ENCODE measurements at regions not wholly inside any gene's neighbourhood (a gene's known extent, or its start where the extent isn't known, plus 50 kb on each side); places are given as distances from the start of the nearest gene placed in this dataset.
A peak's percentile ranks its signal among the peaks of the same experiment; 100 is the strongest.

DNA sequence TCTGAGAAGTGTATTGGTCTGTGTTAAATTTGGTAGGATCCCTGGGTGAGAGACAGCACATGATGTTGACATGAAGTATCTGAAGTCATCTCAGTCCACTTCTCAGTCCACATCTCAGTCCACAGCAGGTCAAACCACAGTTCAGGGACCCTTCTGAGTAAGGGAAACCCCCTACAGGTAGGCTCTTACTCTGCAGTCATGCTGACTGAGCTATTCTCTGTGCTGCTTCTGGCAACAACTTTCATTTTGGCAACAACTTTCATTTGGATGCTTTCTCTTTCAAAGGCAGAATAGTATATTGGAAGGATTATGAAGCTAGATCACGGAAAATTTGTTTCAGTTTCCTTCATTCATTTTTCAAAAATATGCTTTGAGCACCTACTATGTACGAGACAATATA, 178.2 kb upstream of the GOLIM4 start:
- H3K9me3 ChIP-seq (ENCODE audit: control insufficient read depth, insufficient read depth, low read length), result no peaks in the 10 kb centered on the region
- peaks cover 1% of the 10 kb centered on the region; the same call in 1 of the 2 replicates for H3K4me1 ChIP-seq (ENCODE audit: control insufficient read depth, insufficient read depth, low read length)
- H3K4me3 ChIP-seq (ENCODE audit: low read length), result no peak overlapping the region
- DNase-seq (ENCODE audit: low read depth, low spot score), result no peak
- no peaks in the 10 kb centered on the region for H3K27me3 ChIP-seq (ENCODE audit: control insufficient read depth, insufficient read depth, low read length)
- H3K27ac ChIP-seq (ENCODE audit: low read length), result no peak overlapping the region
- H3K36me3 ChIP-seq (ENCODE audit: control insufficient read depth, insufficient read depth, low read length), result no peaks in the 10 kb centered on the region
- WGBS (ENCODE audit: insufficient coverage, insufficient read length), result no CpG with 5 or more reads among the region's 2 CpGs

DNA sequence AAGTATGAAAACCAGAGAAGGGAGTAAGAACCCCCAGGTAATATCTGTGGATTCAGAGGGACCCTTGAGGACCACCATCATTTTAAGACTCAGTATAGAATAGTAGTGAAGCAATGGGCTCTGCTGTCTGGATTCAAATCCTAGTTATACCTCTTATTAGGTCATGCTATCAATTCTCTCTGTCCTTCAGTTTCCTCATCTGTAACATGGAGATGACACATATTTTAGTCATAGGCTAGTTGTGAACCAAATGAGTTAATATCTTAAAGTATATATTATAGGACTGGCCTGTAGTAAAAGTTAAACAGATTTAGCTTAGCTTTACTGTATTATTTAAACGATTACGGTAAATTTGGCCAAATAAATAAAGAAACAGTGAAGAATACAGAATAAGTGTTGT, 177.3 kb upstream of the GOLIM4 start:
- no peaks in the 10 kb centered on the region for H3K36me3 ChIP-seq (ENCODE audit: control insufficient read depth, insufficient read depth, low read length)
- no peak for DNase-seq (ENCODE audit: low read depth, low spot score)
- H3K4me1 ChIP-seq (ENCODE audit: control insufficient read depth, insufficient read depth, low read length), result peaks cover 1% of the 10 kb centered on the region; the same call in 1 of the 2 replicates
- H3K4me3 ChIP-seq (ENCODE audit: low read length), result no peak overlapping the region
- no peaks in the 10 kb centered on the region for H3K27me3 ChIP-seq (ENCODE audit: control insufficient read depth, insufficient read depth, low read length)
- H3K9me3 ChIP-seq (ENCODE audit: control insufficient read depth, insufficient read depth, low read length), result no peaks in the 10 kb centered on the region
- 100% methylated on average over 2 of the region's 2 CpGs for WGBS (ENCODE audit: insufficient coverage, insufficient read length)
- no peak overlapping the region for H3K27ac ChIP-seq (ENCODE audit: low read length)

DNA sequence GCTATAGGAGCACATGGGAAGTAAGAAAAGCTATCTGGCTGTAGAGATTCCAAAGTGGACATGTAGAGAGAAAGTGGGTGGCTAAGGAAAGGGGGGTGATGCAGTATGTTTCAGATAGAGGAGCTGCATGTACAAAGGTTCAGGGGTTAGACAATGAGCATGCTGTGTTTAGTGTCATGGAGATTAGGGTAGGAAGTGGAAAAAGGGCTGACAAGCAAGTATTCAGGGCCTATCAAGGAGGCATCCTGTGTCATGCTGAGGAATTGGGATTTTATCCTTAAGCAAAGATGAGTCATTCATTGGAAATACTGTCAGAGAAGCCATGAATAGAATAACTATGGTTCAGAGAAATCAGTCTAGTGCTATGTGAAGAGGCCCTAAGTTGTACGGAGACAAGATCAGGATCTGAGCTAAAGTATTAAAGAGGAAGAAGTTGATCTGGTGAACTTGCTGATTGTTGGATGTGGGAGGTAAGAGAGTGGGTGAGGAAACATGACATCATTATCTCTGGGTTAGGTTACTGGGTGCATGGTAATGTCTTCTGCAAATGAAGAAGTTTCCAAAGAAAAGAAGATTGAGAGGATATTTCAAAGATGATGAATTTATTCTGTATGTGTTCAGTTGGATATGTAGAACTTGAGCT, 176.7 kb upstream of the GOLIM4 start:
- no peaks in the 10 kb centered on the region for H3K27me3 ChIP-seq (ENCODE audit: control insufficient read depth, insufficient read depth, low read length)
- DNase-seq (ENCODE audit: low read depth, low spot score), result peak; percentile 43

DNA sequence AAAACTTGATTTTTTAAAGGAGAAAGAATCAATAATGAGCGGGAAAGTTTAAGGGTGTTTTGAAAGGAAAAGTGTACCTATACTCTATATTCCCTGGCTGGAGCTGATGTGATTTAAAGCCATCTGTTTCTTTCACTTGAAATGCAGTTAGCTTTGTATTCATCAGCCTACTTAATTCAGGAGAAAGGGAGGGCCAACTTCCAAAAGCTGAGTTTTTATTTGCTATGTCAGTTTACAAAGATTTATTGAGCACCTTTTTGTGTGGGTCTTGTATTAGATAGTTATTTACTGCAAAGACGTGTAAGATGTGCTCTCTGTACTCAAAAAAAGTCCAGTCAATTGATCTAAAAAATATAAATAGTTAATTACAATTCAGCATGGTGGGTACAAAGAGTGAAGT, 176.2 kb upstream of the GOLIM4 start:
- no CpG with 5 or more reads among the region's 2 CpGs for WGBS (ENCODE audit: insufficient coverage, insufficient read length)
- Histone ChIP-seq H3K4me1 (ENCODE audit: control insufficient read depth, insufficient read depth, low read length) (peaks cover 1% of the 10 kb centered on the region; the same call in 1 of the 2 replicates), H3K27ac (ENCODE audit: low read length) (no peak overlapping the region), H3K9me3 (ENCODE audit: control insufficient read depth, insufficient read depth, low read length) (no peaks in the 10 kb centered on the region), H3K27me3 (ENCODE audit: control insufficient read depth, insufficient read depth, low read length) (no peaks in the 10 kb centered on the region), H3K36me3 (ENCODE audit: control insufficient read depth, insufficient read depth, low read length) (no peaks in the 10 kb centered on the region), H3K4me3 (ENCODE audit: low read length) (no peak overlapping the region)
- no peak for DNase-seq (ENCODE audit: low read depth, low spot score)

More for the DNA sequence above, 176.7 kb upstream of the GOLIM4 start:
- Histone ChIP-seq H3K4me1 (ENCODE audit: control insufficient read depth, insufficient read depth, low read length) (peaks cover 1% of the 10 kb centered on the region; the same call in 1 of the 2 replicates), H3K36me3 (ENCODE audit: control insufficient read depth, insufficient read depth, low read length) (no peaks in the 10 kb centered on the region), H3K27ac (ENCODE audit: low read length) (no peak overlapping the region), H3K4me3 (ENCODE audit: low read length) (no peak overlapping the region), H3K9me3 (ENCODE audit: control insufficient read depth, insufficient read depth, low read length) (no peaks in the 10 kb centered on the region)
- WGBS (ENCODE audit: insufficient coverage, insufficient read length), result no CpG with 5 or more reads among the region's 1 CpG

DNA sequence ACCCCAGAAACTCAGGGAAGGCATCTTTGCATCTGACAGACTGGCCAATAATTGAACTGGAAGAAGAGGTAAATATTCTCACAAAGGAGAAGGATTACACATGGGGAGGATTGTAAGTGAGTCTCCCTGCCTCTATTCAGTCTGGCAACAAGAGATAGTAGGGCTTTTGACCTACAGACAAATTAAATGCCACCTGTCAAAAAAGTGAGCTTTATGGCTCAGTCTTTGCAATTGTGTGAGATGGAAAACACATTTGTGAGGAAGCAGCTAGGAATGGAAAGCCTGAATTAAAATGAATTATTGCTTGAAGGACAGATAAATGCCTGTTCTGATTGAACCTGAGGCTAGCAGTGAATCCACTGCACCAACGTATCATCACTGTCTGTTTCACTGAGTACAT, 173.3 kb upstream of the GOLIM4 start:
- no peak for DNase-seq (ENCODE audit: low read depth, low spot score)
- Histone ChIP-seq H3K36me3 (ENCODE audit: control insufficient read depth, insufficient read depth, low read length) (no peaks in the 10 kb centered on the region), H3K4me3 (ENCODE audit: low read length) (no peak overlapping the region), H3K27me3 (ENCODE audit: control insufficient read depth, insufficient read depth, low read length) (no peaks in the 10 kb centered on the region), H3K27ac (ENCODE audit: low read length) (no peak overlapping the region), H3K4me1 (ENCODE audit: control insufficient read depth, insufficient read depth, low read length) (peaks cover 1% of the 10 kb centered on the region; the same call in 1 of the 2 replicates), H3K9me3 (ENCODE audit: control insufficient read depth, insufficient read depth, low read length) (no peaks in the 10 kb centered on the region)
- WGBS (ENCODE audit: insufficient coverage, insufficient read length), result no CpG with 5 or more reads among the region's 1 CpG

DNA sequence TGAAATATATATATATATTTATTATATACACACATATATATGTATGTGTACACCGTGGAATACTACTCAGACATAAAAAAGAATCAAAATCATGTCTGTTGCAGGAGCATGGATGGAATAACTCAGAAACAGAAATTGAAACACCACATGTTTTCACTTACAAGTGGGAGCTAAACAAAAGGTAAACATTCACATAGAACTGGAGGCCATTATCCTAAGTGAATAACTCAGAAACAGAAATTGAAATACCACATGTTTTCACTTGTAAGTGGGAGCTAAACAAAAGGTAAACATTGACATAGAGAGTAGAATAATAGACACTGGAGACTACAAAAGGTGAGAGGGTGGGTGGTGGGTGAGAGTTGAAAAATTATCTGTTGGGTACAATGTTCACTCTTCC, 171.5 kb upstream of the GOLIM4 start:
- H3K36me3 ChIP-seq (ENCODE audit: control insufficient read depth, insufficient read depth, low read length), result no peaks in the 10 kb centered on the region
- no CpG with 5 or more reads among the region's 1 CpG for WGBS (ENCODE audit: insufficient coverage, insufficient read length)
- no peaks in the 10 kb centered on the region for H3K27me3 ChIP-seq (ENCODE audit: control insufficient read depth, insufficient read depth, low read length)
- DNase-seq (ENCODE audit: low read depth, low spot score), result no peak
- H3K9me3 ChIP-seq (ENCODE audit: control insufficient read depth, insufficient read depth, low read length), result no peaks in the 10 kb centered on the region
- H3K4me1 ChIP-seq (ENCODE audit: control insufficient read depth, insufficient read depth, low read length), result no peaks in the 10 kb centered on the region
- no peak overlapping the region for H3K4me3 ChIP-seq (ENCODE audit: low read length)
- no peak overlapping the region for H3K27ac ChIP-seq (ENCODE audit: low read length)

DNA sequence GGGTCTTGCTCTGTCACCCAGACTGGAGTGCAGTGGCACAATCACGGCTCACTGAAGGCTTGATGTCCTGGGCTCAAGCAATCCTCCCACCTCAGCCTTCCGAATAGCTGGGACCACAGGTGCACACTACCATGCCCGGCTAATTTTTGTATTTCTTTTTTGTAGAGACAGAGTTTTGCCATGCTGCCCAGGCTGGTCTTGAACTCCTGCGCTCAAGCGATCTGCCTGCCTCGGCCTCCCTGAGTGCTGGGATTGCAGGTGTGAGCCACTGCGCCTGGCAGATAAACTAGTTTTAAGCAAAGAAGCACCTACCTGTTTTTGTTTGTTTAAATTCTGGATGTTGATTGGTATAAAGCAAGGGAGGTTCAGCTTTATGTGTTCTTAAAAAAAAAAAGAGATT, 170.6 kb upstream of the GOLIM4 start:
- no peak overlapping the region for H3K4me3 ChIP-seq (ENCODE audit: low read length)
- H3K4me1 ChIP-seq (ENCODE audit: control insufficient read depth, insufficient read depth, low read length), result no peaks in the 10 kb centered on the region
- no peaks in the 10 kb centered on the region for H3K36me3 ChIP-seq (ENCODE audit: control insufficient read depth, insufficient read depth, low read length)

DNA sequence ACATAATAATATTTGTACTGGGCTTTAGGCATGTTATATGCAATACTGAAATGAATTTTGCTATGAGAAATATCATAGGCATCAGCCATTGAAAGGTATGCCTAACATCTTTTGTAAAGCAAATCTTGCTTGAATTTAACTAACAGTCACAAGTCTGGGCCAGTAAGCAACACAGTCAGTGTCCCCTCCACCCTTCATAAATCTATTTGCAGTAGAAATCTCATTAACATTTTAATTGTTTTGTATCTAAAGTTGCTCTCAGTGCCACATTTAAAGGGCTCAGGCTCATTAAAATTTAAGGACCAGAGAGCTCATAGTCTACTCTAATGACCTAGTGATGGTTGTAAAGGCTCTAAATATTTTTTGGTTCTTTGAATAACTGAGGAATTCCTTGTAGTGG, 167.2 kb upstream of the GOLIM4 start:
- Histone ChIP-seq H3K4me1 (ENCODE audit: control insufficient read depth, insufficient read depth, low read length) (no peaks in the 10 kb centered on the region), H3K27ac (ENCODE audit: low read length) (no peak overlapping the region), H3K27me3 (ENCODE audit: control insufficient read depth, insufficient read depth, low read length) (no peaks in the 10 kb centered on the region), H3K4me3 (ENCODE audit: low read length) (no peak overlapping the region), H3K9me3 (ENCODE audit: control insufficient read depth, insufficient read depth, low read length) (no peaks in the 10 kb centered on the region), H3K36me3 (ENCODE audit: control insufficient read depth, insufficient read depth, low read length) (no peaks in the 10 kb centered on the region)
- no peak for DNase-seq (ENCODE audit: low read depth, low spot score)

More for the DNA sequence above, 170.6 kb upstream of the GOLIM4 start:
- H3K27me3 ChIP-seq (ENCODE audit: control insufficient read depth, insufficient read depth, low read length), result no peaks in the 10 kb centered on the region
- no peaks in the 10 kb centered on the region for H3K9me3 ChIP-seq (ENCODE audit: control insufficient read depth, insufficient read depth, low read length)
- no peak for DNase-seq (ENCODE audit: low read depth, low spot score)
- WGBS (ENCODE audit: insufficient coverage, insufficient read length), result no CpG with 5 or more reads among the region's 7 CpGs
- H3K27ac ChIP-seq (ENCODE audit: low read length), result no peak overlapping the region

DNA sequence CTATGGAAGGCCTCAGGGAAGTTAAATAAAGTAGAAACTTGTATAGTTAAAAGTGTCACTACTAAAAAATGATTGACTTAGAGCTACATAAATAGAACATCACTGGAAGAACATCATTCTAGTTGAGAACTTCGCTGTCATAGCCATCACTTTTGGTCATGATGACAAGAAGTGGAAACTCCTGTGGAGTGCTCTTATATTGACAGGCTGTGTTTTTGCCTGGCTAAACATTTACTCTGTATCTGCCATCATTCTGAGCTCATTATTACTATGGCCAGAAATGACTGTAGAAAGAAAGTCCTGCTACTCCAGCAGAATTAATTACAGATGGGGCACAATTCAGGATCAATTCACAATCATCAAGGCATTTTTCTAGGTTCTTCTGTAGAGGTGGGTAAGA, 165.1 kb upstream of the GOLIM4 start:
- H3K4me1 ChIP-seq (ENCODE audit: control insufficient read depth, insufficient read depth, low read length), result no peaks in the 10 kb centered on the region
- no peak overlapping the region for H3K4me3 ChIP-seq (ENCODE audit: low read length)
- no CpG with 5 or more reads among the region's 1 CpG for WGBS (ENCODE audit: insufficient coverage, insufficient read length)
- no peaks in the 10 kb centered on the region for H3K27me3 ChIP-seq (ENCODE audit: control insufficient read depth, insufficient read depth, low read length)
- no peak for DNase-seq (ENCODE audit: low read depth, low spot score)
- no peaks in the 10 kb centered on the region for H3K36me3 ChIP-seq (ENCODE audit: control insufficient read depth, insufficient read depth, low read length)
- H3K9me3 ChIP-seq (ENCODE audit: control insufficient read depth, insufficient read depth, low read length), result no peaks in the 10 kb centered on the region
- no peak overlapping the region for H3K27ac ChIP-seq (ENCODE audit: low read length)

DNA sequence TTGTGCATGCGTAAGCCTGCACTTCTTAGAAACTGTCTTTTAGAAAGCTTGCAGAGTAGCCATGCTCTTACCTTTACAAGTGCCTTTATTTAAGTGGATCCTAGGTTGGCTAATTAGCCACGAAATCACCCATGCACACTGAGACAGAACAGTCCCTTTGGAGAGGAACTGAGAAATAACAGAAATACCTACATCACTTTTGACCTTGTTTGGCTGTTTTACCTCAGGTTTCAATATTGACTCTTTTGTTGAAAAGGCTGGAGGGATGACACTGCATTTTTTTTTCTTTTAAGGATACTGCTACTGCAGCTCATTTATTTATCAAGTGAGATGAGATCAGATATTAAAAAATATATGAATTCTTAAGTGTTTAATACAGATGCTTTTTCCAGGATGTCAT, 155.6 kb upstream of the GOLIM4 start:
- Histone ChIP-seq H3K4me3 (ENCODE audit: low read length) (no peak overlapping the region), H3K36me3 (ENCODE audit: control insufficient read depth, insufficient read depth, low read length) (no peaks in the 10 kb centered on the region; the same call in 1 of the 2 replicates), H3K9me3 (ENCODE audit: control insufficient read depth, insufficient read depth, low read length) (peaks cover 2% of the 10 kb centered on the region; the same call in 1 of the 2 replicates), H3K27ac (ENCODE audit: low read length) (no peak overlapping the region), H3K4me1 (ENCODE audit: control insufficient read depth, insufficient read depth, low read length) (no peaks in the 10 kb centered on the region; the same call in 1 of the 2 replicates), H3K27me3 (ENCODE audit: control insufficient read depth, insufficient read depth, low read length) (peaks cover 2% of the 10 kb centered on the region; the same call in 1 of the 2 replicates)
- no peak for DNase-seq (ENCODE audit: low read depth, low spot score)
- WGBS (ENCODE audit: insufficient coverage, insufficient read length), result no CpG with 5 or more reads among the region's 2 CpGs

DNA sequence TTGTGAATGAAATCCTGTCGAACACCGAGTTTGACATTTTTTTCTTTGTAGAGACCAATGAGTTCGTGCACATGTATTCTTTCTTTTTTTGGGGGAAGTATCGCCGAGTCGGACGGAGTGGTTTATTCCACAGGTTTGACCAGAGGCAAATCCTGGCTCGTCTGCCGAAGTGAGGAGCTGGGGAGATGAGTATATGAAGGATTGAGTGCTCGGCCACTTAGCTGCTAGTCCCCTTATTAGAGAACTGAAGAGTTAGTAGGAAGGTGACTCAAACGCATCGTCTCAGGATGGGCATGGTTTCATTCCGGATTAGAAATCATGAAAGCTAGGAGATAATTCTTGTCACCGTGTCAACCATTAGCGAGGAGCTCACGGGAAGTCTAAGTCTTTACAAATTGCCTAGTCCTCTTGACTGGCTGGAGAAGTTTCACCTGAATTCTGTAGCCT, 154.7 kb upstream of the GOLIM4 start:
- Histone ChIP-seq H3K4me3 (ENCODE audit: low read length) (peak overlapping the region; percentile 70; the same call in 1 of the 2 replicates), H3K4me1 (ENCODE audit: control insufficient read depth, insufficient read depth, low read length) (no peaks in the 10 kb centered on the region; the same call in 1 of the 2 replicates), H3K9me3 (ENCODE audit: control insufficient read depth, insufficient read depth, low read length) (peaks cover 1% of the 10 kb centered on the region; the same call in 1 of the 2 replicates), H3K27me3 (ENCODE audit: control insufficient read depth, insufficient read depth, low read length) (peaks cover 2% of the 10 kb centered on the region; the same call in 1 of the 2 replicates), H3K27ac (ENCODE audit: low read length) (no peak overlapping the region), H3K36me3 (ENCODE audit: control insufficient read depth, insufficient read depth, low read length) (no peaks in the 10 kb centered on the region; the same call in 1 of the 2 replicates)
- no CpG with 5 or more reads among the region's 16 CpGs for WGBS (ENCODE audit: insufficient coverage, insufficient read length)
- no peak for DNase-seq (ENCODE audit: low read depth, low spot score)

All from iPS DF 6.9 (cell line).